ENCODE measurements at regions not wholly inside any gene's neighbourhood (a gene's known extent, or its start where the extent isn't known, plus 50 kb on each side); places are given as distances from the start of the nearest gene placed in this dataset.
A peak's percentile ranks its signal among the peaks of the same experiment; 100 is the strongest.
"Not testable (repeated sequence)": the region's sequence is repeated elsewhere in the genome, so short reads cannot be mapped to it uniquely, and the experiment has no call there.

DNA sequence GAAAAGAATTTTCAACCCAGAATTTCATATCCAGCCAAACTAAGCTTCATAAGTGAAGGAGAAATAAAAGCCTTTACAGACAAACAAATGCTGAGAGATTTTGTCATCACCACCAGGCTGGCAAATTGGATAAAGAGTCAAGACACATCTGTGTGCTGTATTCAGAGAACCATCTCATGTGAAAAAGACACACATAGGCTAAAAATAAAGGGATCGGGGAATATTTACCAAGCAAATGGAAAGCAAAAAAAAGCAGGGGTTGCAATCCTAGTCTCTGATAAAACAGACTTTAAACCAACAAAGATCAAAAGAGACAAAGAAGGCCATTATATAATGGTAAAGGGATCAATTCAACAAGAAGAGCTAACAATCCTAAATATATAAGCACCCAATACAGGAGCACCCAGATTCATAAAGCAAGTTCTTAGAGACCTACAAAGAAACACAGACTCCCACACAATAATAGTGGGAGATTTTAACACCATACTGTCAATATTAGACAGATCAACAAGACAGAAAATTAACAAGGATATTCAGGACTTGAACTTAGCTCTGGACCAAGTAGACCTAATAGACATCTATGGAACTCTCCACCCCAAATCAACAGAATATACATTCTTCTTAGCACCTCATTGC lies 55.9 kb upstream of the ACSM6 start:
- DNase-seq (ENCODE audit: low read depth): not testable (repeated sequence)

DNA sequence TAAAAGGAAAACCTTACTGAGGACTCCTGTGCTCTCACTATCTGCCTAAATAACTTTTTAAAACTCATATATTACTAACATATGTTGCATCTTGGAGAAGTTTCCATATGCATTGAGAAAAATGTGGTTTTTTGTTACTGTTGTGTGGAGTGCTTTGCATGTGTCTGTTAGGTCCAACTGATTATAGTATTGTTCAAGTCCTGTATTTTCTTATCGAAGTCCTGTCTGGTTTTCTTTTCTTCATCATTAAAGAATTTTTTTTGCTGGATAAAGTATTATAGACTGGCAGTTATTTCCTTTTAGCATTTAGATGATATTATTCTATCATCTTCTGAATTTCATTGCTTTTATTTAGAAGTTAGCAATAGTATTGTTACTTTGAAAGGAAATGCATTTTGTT lies 59.5 kb upstream of the ACSM6 start:
- DNase-seq (ENCODE audit: low read depth): no peak

DNA sequence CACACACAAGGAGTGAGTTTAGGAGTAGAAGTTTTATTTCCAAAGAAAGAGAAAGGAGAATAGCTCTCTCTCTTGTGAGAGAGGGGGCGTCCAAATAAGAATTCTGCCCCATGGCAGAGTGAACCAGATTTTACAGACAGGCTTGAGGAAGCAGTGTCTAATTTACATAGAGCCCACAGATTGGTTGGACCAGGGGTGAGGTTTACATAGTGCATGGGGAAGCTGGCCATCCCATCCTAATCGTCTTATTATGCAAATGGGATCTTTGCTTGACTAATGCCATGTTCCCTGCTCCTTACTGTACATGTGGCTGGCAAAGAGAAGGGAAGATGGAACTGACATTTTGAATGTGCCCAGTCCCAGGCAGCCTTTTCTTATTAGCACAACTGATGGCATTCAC lies 60.0 kb upstream of the ACSM6 start:
- no peak for DNase-seq (ENCODE audit: low read depth)

DNA sequence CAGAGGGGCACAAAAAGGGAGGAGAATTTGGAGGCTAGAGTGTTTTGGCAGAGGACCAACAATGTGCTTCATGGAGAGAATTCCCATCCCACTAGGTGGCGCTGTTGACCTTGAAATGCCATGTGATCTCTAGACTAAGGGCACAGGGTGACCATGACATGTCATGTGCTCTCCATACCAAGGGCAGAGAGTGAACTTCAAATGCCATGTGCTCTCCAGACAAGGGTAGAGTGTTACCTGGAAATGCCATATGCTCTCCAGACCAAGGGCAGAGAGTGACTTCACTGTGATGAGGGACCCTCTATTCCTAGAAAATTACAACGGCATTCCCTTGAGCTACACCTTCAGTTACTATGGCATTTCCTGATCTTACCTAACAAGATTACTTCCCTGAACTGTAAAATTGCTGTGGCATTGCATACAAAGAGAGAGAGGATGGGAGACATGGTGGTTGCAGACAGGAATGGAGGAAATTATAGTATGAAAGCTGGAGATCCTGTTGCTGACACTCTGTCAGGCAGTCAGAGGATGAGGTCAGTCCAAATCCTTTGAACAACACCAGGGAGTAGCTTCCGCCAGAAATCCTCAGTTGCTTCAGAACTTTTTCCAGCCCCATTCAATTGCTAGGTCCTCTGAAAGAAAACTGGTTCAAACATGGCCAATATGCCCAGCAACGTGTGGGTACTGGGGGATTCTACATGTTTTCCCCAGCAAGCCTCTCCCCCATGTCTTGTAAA lies 60.9 kb upstream of the ACSM6 start:
- peak; percentile 41 for DNase-seq (ENCODE audit: low read depth)

DNA sequence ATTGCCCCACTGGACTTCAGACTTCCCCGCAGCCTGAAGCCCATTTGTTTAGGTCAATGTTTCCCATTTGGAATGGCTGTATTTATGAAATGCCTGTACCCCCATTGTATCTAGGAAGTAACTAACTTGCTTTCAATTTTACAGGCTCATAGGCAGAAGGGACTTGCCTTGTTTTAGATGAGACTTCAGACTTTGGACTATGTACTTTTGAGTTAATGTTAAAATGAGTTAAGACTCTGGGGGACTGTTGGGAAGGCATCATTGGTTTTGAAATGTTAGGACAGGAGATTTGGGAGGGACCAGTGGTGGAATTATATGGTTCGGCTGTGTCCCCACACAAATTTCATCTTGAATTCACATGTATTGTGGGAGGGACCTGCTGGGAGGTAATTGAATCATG lies 61.1 kb upstream of the CYP2C8 start:
- DNase-seq (ENCODE audit: low read depth): not testable (repeated sequence)

DNA sequence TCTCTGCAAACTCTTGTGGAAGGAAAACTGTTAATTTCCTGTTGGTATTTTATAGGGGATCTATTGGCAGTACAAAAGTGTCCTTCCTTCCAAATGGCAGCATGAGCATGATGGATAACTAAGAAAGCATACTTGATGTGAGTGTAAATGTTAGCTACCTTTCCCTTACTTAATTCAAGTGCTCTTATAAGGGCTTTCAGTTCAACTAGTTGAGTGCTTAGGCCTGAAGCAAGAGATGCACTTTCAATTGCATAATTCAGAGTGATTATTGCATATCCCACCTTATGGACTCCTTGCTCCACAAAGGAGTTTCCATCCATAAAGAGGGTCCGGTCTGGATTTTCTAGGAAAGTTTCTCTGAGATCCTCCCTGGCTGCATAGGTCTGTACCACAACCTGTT lies 56.3 kb upstream of the CYP2C8 start:
- DNase-seq (ENCODE audit: low read depth): no peak

DNA sequence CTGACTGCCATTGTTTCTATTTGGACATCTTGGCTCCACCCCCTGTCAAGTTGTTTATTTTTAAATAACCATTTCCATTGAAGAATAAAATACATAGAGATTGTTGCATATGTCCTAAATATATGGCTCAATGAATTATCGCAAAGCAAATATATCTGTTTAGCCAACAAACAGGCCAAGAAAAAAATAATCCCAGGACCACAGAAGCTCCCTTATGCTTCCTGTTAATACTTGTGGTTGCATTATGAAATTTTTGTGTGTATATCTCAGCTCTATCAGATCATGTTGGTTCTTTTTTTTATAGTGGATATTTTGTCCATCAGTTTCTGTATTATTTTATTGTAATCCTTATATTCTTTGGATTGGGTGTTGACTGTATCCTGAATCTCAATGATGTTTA lies 53.4 kb upstream of the CYP2C8 start:
- no peak for DNase-seq (ENCODE audit: low read depth)

DNA sequence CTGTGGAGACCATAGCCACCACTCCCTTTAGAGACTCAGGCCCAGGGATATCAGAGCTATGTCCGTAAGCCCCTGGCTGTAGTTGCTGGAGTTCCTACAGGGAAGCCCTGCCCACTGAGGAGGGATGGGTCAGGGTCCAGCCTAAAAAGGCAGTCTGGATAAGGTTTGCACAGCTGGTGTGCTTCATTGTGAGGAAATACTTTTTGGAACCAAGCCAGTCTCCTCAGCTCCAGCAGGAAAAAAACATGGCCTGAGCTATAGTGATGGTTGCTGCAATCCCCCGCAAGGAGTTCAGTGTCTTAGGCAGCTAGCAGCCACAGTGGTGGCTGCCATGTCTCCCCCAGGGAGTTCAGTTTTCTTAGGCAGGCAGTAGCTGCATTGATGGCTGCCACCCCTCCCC lies 52.6 kb upstream of the CYP2C8 start:
- DNase-seq (ENCODE audit: low read depth): no peak

Data from T follicular helper cell (primary cell).